MM.1S (cell line): ENCODE measurements at regions not wholly inside any gene's neighbourhood (a gene's known extent, or its start where the extent isn't known, plus 50 kb on each side); places are given as distances from the start of the nearest gene placed in this dataset.

Experiments
- CTCF ChIP-seq: fragments of 300-600 bp; sonication (generic); IDR thresholded peaks from 2 replicates; pipeline ENCODE4 v1.5.1; 2016; ENCODE audit warnings: antibody characterized with exemption, low read length, mixed read lengths
- EZH2 ChIP-seq: fragments of 300-600 bp; sonication (generic); optimal IDR thresholded peaks from 2 replicates; pipeline ENCODE3; 2017; ENCODE audit warnings: low read depth, mild to moderate bottlenecking, antibody characterized with exemption, low read length, mixed read lengths
- EZH2phosphoT487 ChIP-seq: fragments of 300-600 bp; sonication (generic); IDR thresholded peaks from 2 replicates; pipeline ENCODE4 v1.6.1; 2018; ENCODE audit warnings: antibody characterized with exemption, low read length

- TF ChIP-seq EZH2 = no peak
- TF ChIP-seq CTCF = no peak
- no peak for TF ChIP-seq EZH2phosphoT487
These were observed 582.2 kb upstream of the CADM1 start for GRCh38 chr11:116086426-116086825.
